HG02870 (cell line): ENCODE measurements at regions not wholly inside any gene's neighbourhood (a gene's known extent, or its start where the extent isn't known, plus 50 kb on each side); places are given as distances from the start of the nearest gene placed in this dataset.

Experiments used
- ATAC-seq: cut with Tn5 transposase; IDR thresholded peaks from one replicate; pipeline ENCODE4 v1.9.1; 2021; ENCODE audit warnings: mild to moderate bottlenecking, moderate library complexity; ENCODE audit not compliant: unreplicated experiment

- ATAC-seq = no peak
Observed at GRCh38 chr20:17795003-17795402, 95.2 kb downstream of the BANF2 start.

GRCh38 chr20:17794400-17794799 is 94.6 kb downstream of the BANF2 start:
- ATAC-seq = no peak

- ATAC-seq = no peak
Observed at GRCh38 chr20:17793986-17794385, 94.2 kb downstream of the BANF2 start.

- no peak for ATAC-seq
Observed at GRCh38 chr20:17790296-17790695, 90.5 kb downstream of the BANF2 start.

- no peak for ATAC-seq
Observed at GRCh38 chr20:17787816-17788215, 88.0 kb downstream of the BANF2 start.

GRCh38 chr20:17786221-17786718 is 86.5 kb downstream of the BANF2 start:
- ATAC-seq = no peak
